GM19043 (cell line): ENCODE measurements at regions not wholly inside any gene's neighbourhood (a gene's known extent, or its start where the extent isn't known, plus 50 kb on each side); places are given as distances from the start of the nearest gene placed in this dataset.
A peak's percentile ranks its signal among the peaks of the same experiment; 100 is the strongest.

ENCODE experiments used
- ATAC-seq: cut with Tn5 transposase; IDR thresholded peaks from one replicate; pipeline ENCODE4 v1.9.1; 2021; ENCODE audit warnings: low read depth; ENCODE audit not compliant: unreplicated experiment

DNA sequence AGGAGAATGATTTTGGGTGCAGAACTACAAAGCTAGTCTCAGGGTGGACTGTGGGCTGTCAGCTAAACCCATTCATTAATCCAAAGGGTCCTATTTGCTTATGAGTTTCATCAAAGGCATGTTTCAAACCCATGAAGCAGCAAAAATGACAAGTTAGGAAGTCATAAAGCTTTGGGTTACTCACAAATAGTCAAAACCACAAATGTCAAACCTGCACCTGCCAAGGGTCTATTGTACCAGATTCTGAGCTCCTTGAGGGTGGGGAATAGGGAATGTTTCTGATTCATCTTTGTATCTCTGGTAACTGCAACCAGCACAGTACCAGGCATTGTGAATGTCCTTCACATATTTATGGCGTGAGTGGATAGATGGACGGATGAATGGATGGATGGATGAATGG lies 317.7 kb downstream of the MAF start:
- ATAC-seq, result no peak

DNA sequence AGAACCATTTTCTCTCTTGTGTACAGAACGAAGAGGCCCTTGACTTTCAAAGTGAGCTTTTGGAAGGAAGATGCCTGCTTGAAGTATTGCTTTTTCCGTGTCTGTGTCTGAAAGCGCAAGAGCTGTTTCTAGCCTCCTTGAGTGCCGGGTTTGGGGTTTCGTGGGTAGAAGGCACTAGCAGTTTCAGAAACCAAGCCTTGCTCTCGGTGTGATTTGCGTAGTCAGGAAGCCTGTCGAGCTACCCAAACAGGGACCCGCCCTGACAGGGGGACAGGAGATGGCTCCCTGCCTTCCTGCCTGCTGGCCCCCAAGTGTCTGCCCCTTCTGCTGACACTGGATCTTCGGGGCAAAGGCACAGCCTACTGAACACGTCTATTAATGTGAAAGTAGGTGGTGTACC lies 322.0 kb downstream of the MAF start:
- no peak for ATAC-seq

DNA sequence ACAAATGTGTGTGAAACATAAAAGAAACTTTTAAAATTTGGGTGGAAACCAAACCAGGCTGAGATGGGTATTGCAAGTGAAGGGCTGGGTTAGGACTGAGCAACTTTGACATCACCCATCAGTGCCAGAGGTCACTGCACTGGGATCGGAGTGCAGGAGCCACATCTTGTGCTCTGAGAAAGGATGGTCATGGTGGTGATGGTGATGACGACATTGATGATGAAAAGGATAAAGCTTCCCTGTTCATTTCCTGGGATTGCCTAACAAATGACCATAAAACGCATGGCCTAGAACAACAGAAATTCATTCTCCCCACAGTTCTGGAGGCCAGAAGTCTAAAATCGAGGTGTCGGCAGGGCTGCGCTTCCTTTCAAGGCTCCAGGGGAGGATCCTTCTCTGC lies 324.0 kb downstream of the MAF start:
- ATAC-seq, result no peak

DNA sequence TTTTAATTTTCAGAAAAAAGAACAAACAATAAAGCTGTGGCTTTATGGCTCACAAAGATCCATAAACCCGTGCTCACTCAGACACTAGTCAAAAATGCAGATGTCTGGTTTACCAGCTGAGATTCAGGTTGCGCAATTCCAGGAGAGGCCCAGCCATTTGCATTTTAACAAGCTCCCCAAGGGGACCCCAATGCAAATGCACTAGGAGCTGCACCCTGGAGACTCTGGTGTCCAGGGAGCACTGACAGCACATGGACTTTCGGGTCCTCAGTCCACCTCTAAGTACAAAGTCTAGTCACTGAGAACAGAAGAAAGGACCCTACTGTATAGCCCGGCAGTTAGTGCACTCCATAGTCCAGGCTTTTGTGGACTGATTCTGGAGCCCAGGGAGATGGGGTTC lies 326.3 kb downstream of the MAF start:
- no peak for ATAC-seq

DNA sequence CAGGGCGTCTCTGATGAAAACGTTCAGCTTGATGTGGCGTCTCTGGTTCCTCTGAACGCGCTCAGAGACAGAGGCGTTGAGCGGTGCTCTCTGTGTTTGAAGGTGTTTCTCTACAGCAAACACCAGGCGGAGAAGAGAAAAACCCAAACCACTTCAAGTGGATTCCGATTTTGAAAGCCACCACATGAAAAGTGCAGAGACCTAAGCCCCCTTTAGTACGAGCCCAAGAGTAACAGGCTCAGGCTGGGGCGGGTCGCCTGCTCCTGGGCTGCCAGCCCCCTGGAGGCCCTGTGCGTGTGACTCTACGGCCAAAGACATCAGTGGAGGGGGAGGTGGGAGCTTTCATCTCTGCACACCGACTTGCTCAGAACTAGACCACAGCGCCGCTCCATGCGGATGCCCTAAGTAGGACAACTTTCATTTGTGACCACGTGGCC lies 328.4 kb downstream of the MAF start:
- no peak for ATAC-seq

DNA sequence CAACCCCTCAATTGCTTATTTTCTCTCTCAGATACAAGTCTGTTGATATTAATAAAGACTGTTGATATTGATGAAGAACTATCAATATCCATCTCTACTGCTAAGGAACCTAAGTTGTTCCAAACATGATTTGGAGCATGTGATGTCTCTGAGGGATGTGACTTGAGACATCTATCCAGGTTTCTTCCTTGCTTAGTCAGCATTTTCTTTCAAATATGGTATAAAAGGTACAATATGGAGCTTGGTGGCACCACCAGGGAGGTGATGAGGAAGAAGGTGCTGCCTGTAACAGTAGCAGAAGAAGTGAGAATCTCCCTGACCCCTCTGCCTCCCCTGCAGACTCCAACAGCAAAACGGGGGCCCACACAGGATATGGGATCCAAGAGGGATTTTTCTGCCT lies 329.0 kb downstream of the MAF start:
- ATAC-seq, result no peak

DNA sequence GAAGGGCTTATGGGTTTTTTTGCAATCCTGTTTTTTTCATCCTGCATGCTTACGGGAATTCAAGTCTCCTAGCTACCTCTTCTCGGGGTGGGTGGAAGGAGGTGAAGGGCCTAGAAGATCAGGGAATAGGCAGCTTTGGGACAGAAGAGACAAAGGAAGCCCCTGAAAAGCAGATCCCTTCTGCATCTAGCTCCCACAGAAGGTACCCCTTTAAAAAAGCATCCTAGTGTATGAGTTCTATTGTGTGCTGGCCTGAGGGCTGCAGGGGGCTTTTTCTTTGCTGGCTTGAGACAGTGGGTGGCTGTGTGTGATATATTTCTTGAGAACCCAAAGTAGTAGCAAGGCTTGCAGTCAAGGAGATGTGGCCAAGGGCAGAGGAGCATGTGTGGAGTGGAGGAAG lies 330.5 kb downstream of the MAF start:
- no peak for ATAC-seq

DNA sequence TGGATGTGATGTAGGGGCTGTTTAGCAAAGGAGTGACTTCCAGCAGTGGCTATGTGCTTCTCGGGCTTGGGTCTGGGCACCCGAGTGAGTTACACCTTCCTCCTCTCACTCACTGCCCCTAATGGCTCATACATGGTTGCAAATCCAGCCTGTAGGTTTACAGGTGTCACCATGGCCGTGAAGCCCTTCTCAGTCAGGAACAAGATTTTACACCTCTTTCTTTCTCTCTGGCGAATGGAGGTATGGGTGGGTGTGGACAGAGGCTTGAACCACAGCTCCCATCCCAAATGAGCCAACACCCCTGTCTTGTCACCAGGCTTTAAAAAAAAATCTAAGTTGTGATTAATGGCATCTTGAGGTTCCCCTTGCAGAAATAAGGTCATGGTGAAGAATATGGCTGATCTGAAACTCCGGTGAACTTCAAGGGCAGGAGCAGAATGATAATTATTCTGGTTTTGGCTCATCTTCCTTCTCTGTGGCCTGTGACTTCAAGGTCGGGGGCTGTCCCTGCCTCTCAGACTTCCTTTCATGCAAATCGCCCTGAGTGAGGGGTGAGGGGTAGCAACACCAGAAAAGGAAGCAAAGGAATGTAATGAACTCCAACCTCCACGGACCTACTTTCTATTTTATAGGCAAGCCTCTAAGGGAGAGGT lies 331.2 kb downstream of the MAF start:
- peak; percentile 94 for ATAC-seq

DNA sequence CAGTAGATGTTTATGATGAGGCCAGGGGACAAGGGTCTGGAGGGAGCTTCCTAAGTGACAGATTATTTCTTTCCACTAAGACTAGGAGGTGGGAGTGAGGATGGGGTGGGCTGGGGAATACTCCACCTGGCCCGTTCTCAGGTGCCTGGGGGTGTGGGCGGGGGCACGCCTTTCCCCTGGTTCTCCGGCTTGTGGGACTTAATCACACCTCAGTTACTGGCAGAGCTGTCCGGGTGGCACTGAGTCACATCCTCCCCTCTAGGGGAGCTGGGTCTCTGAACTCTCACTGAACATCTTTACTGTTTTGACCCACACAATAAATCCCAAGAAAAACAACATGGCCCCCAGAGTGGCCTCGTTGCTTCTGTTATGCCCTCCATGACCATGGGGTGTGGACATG lies 332.8 kb downstream of the MAF start:
- no peak for ATAC-seq

DNA sequence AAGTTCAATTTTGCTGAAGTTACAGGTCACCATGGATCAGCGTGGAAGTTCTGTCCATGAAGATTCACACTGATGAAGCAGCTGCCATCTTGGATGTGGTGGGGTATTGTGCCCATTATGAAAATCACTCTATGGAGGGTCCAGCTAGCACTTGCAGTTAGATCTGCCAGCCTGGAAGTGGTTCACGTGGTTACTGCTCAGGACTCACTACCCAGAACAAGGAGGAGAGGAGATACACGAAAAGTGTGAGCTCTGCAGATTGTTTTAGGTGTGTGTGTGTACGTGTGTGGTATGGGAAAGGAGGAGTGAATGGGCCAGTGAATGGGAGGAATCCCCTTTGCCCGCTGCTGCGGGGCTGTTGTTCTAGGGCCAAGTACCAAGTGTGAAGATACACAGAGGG lies 333.4 kb downstream of the MAF start:
- no peak for ATAC-seq

DNA sequence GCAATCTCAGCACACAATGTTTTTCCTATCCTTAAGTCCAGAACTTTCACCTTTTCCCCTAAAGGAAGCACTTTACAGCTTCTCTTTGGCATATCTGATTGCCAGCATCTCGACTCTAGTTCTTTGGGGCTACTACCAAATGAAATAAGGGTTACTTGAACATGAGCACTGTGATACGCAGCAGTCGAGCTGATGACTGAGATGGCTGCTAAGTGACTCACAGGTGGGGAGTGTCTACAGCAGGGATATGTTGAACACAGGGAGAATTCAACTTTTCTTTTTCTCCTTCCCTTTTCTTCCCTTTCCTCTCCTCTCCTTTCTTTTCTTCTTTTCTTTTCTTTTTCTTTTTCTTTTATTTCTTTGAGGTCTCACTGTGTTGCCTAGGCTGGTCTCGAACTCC lies 334.8 kb downstream of the MAF start:
- no peak for ATAC-seq

DNA sequence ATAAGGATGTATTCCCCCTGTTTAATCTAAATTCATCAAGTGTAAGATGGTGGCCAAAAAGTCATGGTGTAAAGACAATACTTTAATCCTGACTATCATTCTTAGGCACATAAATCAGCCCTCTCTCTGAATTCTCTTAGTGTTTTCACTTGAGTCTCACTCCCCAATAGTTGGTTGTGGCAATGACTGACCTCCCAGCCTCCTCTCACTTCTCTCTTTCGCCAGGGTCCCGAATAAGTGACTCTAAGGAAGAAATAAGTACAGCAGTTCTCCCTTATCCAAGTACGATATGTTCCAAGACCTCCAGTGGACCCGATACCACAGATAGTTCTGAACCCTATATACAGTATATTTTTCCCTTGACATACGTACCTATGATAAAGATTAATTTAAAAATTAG lies 335.3 kb downstream of the MAF start:
- no peak for ATAC-seq

DNA sequence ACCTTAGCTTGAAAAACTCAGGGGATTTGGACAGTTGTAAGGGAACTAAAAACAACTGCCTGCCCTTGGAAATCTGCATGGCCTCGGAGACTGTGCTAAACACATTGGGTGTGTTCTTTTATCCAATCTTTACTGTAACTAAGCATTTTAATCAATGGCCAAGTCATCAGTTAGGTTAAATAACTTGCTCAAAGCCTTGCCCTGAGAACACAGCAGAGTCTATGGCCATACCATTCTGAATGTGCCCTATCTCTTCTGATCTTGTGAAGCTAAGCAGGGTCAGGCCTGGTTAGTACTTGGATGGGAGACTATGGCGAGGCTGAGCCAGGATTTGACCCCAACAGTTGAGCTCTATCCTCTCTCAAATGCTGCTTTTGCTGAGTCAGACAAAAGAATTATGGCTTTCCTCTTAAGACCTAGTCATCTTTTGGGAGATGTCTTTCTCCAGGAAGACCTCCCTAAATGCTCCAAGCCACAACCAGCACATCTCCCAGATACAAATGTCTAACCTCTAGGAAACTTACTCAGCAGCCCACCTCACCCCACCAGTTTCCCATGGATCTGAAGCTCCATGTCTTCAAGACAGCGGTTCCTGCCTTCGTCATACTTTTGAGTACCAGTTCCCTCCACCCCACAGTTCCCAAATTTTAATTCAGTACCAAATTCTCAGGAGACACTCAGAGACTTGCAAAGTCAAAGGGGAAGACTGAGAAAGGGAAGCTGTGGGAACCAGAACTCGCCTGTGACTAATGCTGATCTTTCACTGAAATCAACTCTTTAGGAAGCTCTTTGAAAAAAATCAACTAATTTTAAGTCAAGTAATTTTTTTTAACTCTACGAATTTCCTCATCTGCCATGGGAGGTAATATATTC lies 336.1 kb downstream of the MAF start:
- no peak for ATAC-seq

DNA sequence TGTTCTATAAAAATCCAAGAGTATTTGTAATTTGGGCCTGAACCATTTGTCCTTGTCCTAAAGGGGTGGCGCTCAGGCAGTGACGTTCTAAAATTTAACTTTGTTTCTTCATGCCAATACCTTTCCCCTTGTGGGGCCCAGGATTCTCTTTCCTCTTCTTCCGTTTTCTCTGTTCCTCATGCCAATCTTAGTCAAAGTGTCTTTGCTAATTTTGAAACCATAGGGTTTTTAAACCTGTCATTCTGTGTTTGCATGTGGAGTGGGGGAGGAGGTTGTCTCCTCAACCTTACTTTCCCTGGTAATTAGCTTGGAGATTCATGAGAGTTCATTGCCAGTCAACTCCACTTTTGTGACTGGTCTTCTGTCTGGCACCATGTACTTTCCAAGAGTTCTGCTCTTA lies 337.1 kb downstream of the MAF start:
- ATAC-seq, result no peak
